HEK293 (cell line): ENCODE measurements at regions not wholly inside any gene's neighbourhood (a gene's known extent, or its start where the extent isn't known, plus 50 kb on each side); places are given as distances from the start of the nearest gene placed in this dataset.

ENCODE experiments used
- CTCF ChIA-PET: fragments of 350-600 bp; formaldehyde crosslinking; extraction: SDS; loops from one replicate; lab custom pipeline; 2021; ENCODE audit warnings: antibody characterized with exemption; lab: Yijun Ruan, JAX
- POLR2A ChIA-PET: fragments of 300-600 bp; formaldehyde crosslinking; extraction: SDS; loops from one replicate; lab custom pipeline; 2020; ENCODE audit warnings: antibody characterized with exemption, inconsistent platforms; lab: Yijun Ruan, JAX
- H3K27ac ChIP-seq: fragments of 200-500 bp; sonication (Bioruptor generic); 2 replicates; pipeline ENCODE4 v1.5.1; 2014; ENCODE audit warnings: low read depth, low read length, control low read depth, inconsistent platforms; ENCODE audit errors: extremely low read depth
- H3K36me3 ChIP-seq, 2 experiments: fragments of 200-500 bp in 1 of 2; sonication (Bioruptor generic) in 1 of 2; 1 replicate in 1 of 2; 2 replicates in 1 of 2; pipeline ENCODE4 v1.5.1; 2014 to 2017; ENCODE audit warnings: inconsistent platforms in 2 of 2, low read length in 2 of 2; ENCODE audit not compliant: control insufficient read depth in 2 of 2, insufficient read depth in 1 of 2
- H3K4me1 ChIP-seq: fragments of 200-500 bp; sonication (Bioruptor generic); 2 replicates; pipeline ENCODE4 v1.5.1; 2014; ENCODE audit warnings: mild to moderate bottlenecking, low read length, inconsistent platforms; ENCODE audit not compliant: control insufficient read depth, insufficient read depth
- H3K4me3 ChIP-seq: 2 replicates; pipeline ENCODE4 v1.5.1; 2011; ENCODE audit warnings: low read depth, mild to moderate bottlenecking, control low read depth, low read length, moderate library complexity
- H3K9me3 ChIP-seq: fragments of 200-500 bp; sonication (Bioruptor generic); 2 replicates; pipeline ENCODE4 v1.5.1; 2014; ENCODE audit warnings: low read depth, low read length, inconsistent platforms; ENCODE audit not compliant: control insufficient read depth, insufficient read depth
- ELK4 ChIP-seq: IDR thresholded peaks from 2 replicates; pipeline ENCODE4 v1.6.1; 2011; ENCODE audit warnings: mild to moderate bottlenecking, low read depth, low read length, borderline replicate concordance
- GLIS1 ChIP-seq: fragments of 450-650 bp; formaldehyde crosslinking; IDR thresholded peaks from 2 replicates; pipeline ENCODE4 v1.5.1; 2016; ENCODE audit warnings: missing biosample characterization, missing genetic modification characterization
- HOXD13 ChIP-seq: sonication (generic); formaldehyde crosslinking; IDR thresholded peaks from 2 replicates; pipeline ENCODE4 v1.8.0; 2022; ENCODE audit warnings: missing genetic modification reagents, borderline replicate concordance
- INSM2 ChIP-seq: fragments of 450-650 bp; formaldehyde crosslinking; IDR thresholded peaks from 2 replicates; pipeline ENCODE4 v1.5.1; 2016; ENCODE audit warnings: missing biosample characterization, missing genetic modification characterization
- OSR2 ChIP-seq: fragments of 450-650 bp; formaldehyde crosslinking; IDR thresholded peaks from 2 replicates; pipeline ENCODE4 v1.5.1; 2016; ENCODE audit warnings: missing biosample characterization, missing genetic modification characterization
- SETDB1 ChIP-seq: IDR thresholded peaks from one replicate; pipeline ENCODE4 v1.6.1; 2017; ENCODE audit warnings: mild to moderate bottlenecking, low read length, moderate library complexity, mixed read lengths; ENCODE audit not compliant: insufficient read length
- YY2 ChIP-seq: fragments of 450-650 bp; formaldehyde crosslinking; IDR thresholded peaks from 2 replicates; pipeline ENCODE4 v1.5.1; 2016; ENCODE audit warnings: missing biosample characterization, missing genetic modification characterization
- ZFP41 ChIP-seq: fragments of 450-650 bp; formaldehyde crosslinking; IDR thresholded peaks from 2 replicates; pipeline ENCODE4 v1.5.1; 2016; ENCODE audit warnings: missing biosample characterization, missing genetic modification characterization, borderline replicate concordance
- ZNF146 ChIP-seq: fragments of 450-650 bp; formaldehyde crosslinking; IDR thresholded peaks from 2 replicates; pipeline ENCODE4 v1.5.1; 2016; ENCODE audit warnings: missing biosample characterization, missing genetic modification characterization
- ZNF239 ChIP-seq: fragments of 450-650 bp; formaldehyde crosslinking; IDR thresholded peaks from 2 replicates; pipeline ENCODE4 v1.5.1; 2016; ENCODE audit warnings: missing biosample characterization, missing genetic modification characterization
- ZNF266 ChIP-seq: fragments of 450-650 bp; formaldehyde crosslinking; IDR thresholded peaks from 2 replicates; pipeline ENCODE4 v1.5.1; 2016; ENCODE audit warnings: missing biosample characterization, missing genetic modification characterization, low read depth
- ZNF292 ChIP-seq: fragments of 450-650 bp; formaldehyde crosslinking; IDR thresholded peaks from 2 replicates; pipeline ENCODE4 v1.5.1; 2016; ENCODE audit warnings: low read depth, missing biosample characterization, missing genetic modification characterization, borderline replicate concordance
- ZNF311 ChIP-seq: fragments of 450-650 bp; formaldehyde crosslinking; IDR thresholded peaks from 2 replicates; pipeline ENCODE4 v1.5.1; 2017; ENCODE audit warnings: missing biosample characterization, missing genetic modification characterization, borderline replicate concordance
- ZNF426 ChIP-seq: fragments of 450-650 bp; formaldehyde crosslinking; IDR thresholded peaks from 2 replicates; pipeline ENCODE4 v1.5.1; 2017; ENCODE audit warnings: missing biosample characterization, missing genetic modification characterization, mild to moderate bottlenecking, inconsistent platforms, moderate library complexity
- ZNF514 ChIP-seq: fragments of 450-650 bp; formaldehyde crosslinking; IDR thresholded peaks from 2 replicates; pipeline ENCODE4 v1.5.1; 2016; ENCODE audit warnings: missing biosample characterization, missing genetic modification characterization
- ZNF629 ChIP-seq: fragments of 450-650 bp; formaldehyde crosslinking; IDR thresholded peaks from 2 replicates; pipeline ENCODE4 v1.5.1; 2017; ENCODE audit warnings: missing biosample characterization, missing genetic modification characterization
- ZNF664 ChIP-seq: fragments of 450-650 bp; formaldehyde crosslinking; IDR thresholded peaks from 2 replicates; pipeline ENCODE4 v1.5.1; 2016; ENCODE audit warnings: missing biosample characterization, missing genetic modification characterization
- ZNF692 ChIP-seq: fragments of 450-650 bp; formaldehyde crosslinking; IDR thresholded peaks from 2 replicates; pipeline ENCODE4 v1.5.1; 2016; ENCODE audit warnings: missing biosample characterization, missing genetic modification characterization
- ZNF701 ChIP-seq: fragments of 450-650 bp; formaldehyde crosslinking; IDR thresholded peaks from 2 replicates; pipeline ENCODE4 v1.5.1; 2016; ENCODE audit warnings: missing biosample characterization, missing genetic modification characterization
- ZNF704 ChIP-seq: fragments of 450-650 bp; formaldehyde crosslinking; IDR thresholded peaks from 2 replicates; pipeline ENCODE4 v1.5.1; 2016; ENCODE audit warnings: missing biosample characterization, missing genetic modification characterization

- CTCF ChIA-PET: interaction anchor here (0.6 to 1.4 kb wide), 2 partner anchors 52 to 110 kb away, joined by 3 read pairs; no protein-coding TSS in a partner anchor
- no peak overlapping the region for H3K27ac ChIP-seq
- TF ChIP-seq ZFP41 (tag by site-specific recombination) (no peak), INSM2 (no peak), ZNF629 (tag by site-specific recombination) (no peak), ZNF146 (tag by site-specific recombination) (no peak), ZNF664 (tag by site-specific recombination) (no peak)
- TF ChIP-seq, all 188 proteins: peak for 0
- Histone ChIP-seq H3K36me3 (no peaks in the 10 kb centered on the region), H3K4me1 (no peaks in the 10 kb centered on the region), H3K4me3 (no peak overlapping the region), H3K9me3 (no peaks in the 10 kb centered on the region)
- POLR2A ChIA-PET: no interaction called here
These were observed 388.9 kb upstream of the NPVF start for GRCh38 chr7:25617214-25617613.

GRCh38 chr7:25617673-25618072 is 389.4 kb upstream of the NPVF start:
- H3K9me3 ChIP-seq: no peaks in the 10 kb centered on the region
- no peak overlapping the region for H3K27ac ChIP-seq
- no peak for TF ChIP-seq ZNF701
- TF ChIP-seq ZNF704: no peak
- no peak for TF ChIP-seq ZNF239
- TF ChIP-seq ZNF292 (tag by site-specific recombination): no peak
- no peak for TF ChIP-seq ZNF426 (tag by site-specific recombination)
- no peak for TF ChIP-seq GLIS1 (tag by site-specific recombination)
- no peak for TF ChIP-seq SETDB1
- TF ChIP-seq ZNF311: no peak
- TF ChIP-seq OSR2 (tag by site-specific recombination): no peak
- no peak for TF ChIP-seq ZNF266 (tag by site-specific recombination)
- no peak for TF ChIP-seq YY2 (tag by site-specific recombination)
- no peak for TF ChIP-seq ZNF692 (tag by site-specific recombination)
- TF ChIP-seq HOXD13: no peak
- TF ChIP-seq ZNF514: no peak
- no peak for TF ChIP-seq ELK4
- no peaks in the 10 kb centered on the region for H3K4me1 ChIP-seq
- ChIA-PET POLR2A (no interaction called here), CTCF (interaction anchor here (0.6 to 1.4 kb wide), 2 partner anchors 53 to 110 kb away, joined by 3 read pairs; no protein-coding TSS in a partner anchor)
- H3K36me3 ChIP-seq: no peaks in the 10 kb centered on the region
- H3K4me3 ChIP-seq: no peak overlapping the region
